GM12875 (cell line): ENCODE measurements at regions not wholly inside any gene's neighbourhood (a gene's known extent, or its start where the extent isn't known, plus 50 kb on each side); places are given as distances from the start of the nearest gene placed in this dataset.

ENCODE experiments used
- H3K4me3 ChIP-seq: one replicate; pipeline ENCODE4 v1.5.1; 2011; ENCODE audit warnings: low read depth, low read length, control low read depth
- TF ChIP-seq, protein P1 (sequence below): IDR thresholded peaks from 2 replicates; pipeline ENCODE4 v1.5.1; 2011; ENCODE audit warnings: low read depth, mild to moderate bottlenecking, control low read depth, inconsistent platforms, low read length, moderate library complexity, borderline replicate concordance; ENCODE audit not compliant: insufficient read depth

GRCh38 chr2:49255409-49255971, 101.2 kb upstream of the FSHR start:
- H3K4me3 ChIP-seq: no peak overlapping the region
- TF ChIP-seq, protein P1, sequence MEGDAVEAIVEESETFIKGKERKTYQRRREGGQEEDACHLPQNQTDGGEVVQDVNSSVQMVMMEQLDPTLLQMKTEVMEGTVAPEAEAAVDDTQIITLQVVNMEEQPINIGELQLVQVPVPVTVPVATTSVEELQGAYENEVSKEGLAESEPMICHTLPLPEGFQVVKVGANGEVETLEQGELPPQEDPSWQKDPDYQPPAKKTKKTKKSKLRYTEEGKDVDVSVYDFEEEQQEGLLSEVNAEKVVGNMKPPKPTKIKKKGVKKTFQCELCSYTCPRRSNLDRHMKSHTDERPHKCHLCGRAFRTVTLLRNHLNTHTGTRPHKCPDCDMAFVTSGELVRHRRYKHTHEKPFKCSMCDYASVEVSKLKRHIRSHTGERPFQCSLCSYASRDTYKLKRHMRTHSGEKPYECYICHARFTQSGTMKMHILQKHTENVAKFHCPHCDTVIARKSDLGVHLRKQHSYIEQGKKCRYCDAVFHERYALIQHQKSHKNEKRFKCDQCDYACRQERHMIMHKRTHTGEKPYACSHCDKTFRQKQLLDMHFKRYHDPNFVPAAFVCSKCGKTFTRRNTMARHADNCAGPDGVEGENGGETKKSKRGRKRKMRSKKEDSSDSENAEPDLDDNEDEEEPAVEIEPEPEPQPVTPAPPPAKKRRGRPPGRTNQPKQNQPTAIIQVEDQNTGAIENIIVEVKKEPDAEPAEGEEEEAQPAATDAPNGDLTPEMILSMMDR: no peak

DNA sequence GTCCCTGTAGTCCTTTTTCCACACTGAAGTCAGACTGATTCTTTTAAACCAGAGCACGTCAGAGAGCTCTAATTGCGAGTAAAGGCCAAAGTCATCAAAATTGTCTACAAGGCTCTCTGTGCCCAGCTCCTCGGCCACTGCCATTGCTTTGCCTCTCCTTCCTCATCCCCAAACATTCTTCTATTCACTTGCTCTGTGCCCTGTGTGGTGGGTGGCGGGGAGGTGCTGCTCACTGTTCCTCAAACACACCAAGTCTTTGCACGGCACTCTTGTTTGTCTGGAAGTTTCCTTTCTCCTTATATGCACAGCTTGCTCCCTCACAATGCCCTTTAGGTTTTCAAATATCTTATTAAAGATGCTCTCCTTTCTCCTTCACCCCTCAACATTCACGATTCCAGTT, 100.1 kb upstream of the FSHR start:
- TF ChIP-seq, protein P1: no peak

GRCh38 chr2:49251766-49252165, 97.5 kb upstream of the FSHR start:
- no peak overlapping the region for H3K4me3 ChIP-seq
- TF ChIP-seq, protein P1: no peak

More for the DNA sequence above, 100.1 kb upstream of the FSHR start:
- no peak overlapping the region for H3K4me3 ChIP-seq

DNA sequence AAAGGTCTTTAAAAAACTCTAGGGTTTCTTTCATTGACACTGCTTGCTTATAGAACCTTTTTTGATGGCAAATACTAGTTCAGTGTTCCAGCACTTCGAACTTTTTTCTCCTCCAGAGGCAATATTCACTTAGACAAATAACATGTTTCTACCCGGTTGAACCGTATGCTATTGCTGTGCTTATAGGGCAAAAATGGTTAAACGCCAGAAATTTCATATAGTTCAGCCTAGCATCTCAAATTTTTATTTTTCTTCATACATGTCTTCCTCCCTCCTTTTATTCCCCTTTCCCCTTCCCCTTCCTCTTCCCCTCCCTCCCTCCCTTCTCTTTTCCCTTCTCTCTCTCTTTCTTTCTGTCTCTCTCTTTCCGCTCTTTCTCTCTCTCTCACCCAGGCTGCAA, 96.9 kb upstream of the FSHR start:
- TF ChIP-seq, protein P1: no peak
- no peak overlapping the region for H3K4me3 ChIP-seq

DNA sequence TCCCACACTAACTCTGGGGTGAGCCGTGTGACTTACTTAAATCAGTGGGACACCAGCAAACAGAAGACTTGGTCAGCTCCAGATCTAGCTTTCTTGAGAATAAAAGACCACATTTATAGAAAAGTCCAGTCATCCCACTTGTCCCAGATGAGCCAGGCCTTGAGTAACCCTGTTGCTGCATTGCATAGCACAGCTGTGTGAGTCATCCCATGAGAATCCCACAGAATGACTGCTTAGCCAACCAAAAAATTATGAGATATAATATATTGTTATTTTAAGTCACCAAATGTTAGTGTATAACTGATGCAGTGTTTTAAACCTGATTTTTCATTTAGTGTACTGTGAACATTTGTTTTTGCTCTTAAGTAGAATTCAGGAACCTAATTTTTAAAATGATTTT, 94.2 kb upstream of the FSHR start:
- H3K4me3 ChIP-seq: no peak overlapping the region
- TF ChIP-seq, protein P1: no peak

DNA sequence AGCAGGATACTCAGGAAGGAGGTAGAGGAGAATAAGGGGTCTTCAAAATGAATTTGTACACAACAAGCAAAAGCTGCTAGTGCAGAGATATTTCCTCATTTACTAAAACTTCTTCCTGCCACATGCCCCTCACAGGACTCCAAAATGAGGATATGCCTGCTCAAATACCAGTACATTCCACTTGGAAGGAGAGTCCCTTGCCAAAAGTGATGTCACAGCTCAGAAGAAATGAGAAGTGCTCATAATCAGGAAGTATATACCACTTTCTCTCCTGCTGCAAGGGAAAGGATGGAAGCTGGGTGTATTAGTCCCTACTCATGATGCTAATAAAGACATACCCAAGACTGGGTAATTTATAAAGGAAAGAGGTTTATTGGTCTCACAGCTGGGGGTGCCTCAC, 87.7 kb upstream of the FSHR start:
- TF ChIP-seq, protein P1: no peak
- H3K4me3 ChIP-seq: no peak overlapping the region

GRCh38 chr2:49241501-49241900, 87.2 kb upstream of the FSHR start:
- TF ChIP-seq, protein P1: no peak
- H3K4me3 ChIP-seq: no peak overlapping the region
